ENCODE measurements at regions not wholly inside any gene's neighbourhood (a gene's known extent, or its start where the extent isn't known, plus 50 kb on each side); places are given as distances from the start of the nearest gene placed in this dataset.
"Not testable (repeated sequence)": the region's sequence is repeated elsewhere in the genome, so short reads cannot be mapped to it uniquely, and the experiment has no call there.

- H4K20me1 ChIP-seq, result no peaks in the 10 kb centered on the region
- TF ChIP-seq Cebpa-rat (IDR thresholded peaks at IDR 0.05), result no peak
- H3K4me3 ChIP-seq, result no peak overlapping the region
- H3K36me3 ChIP-seq, result no peaks in the 10 kb centered on the region
- no peaks in the 10 kb centered on the region for H3K27me3 ChIP-seq
- no peak overlapping the region for H3K9ac ChIP-seq
- no peak overlapping the region for H3K4me2 ChIP-seq
- peaks cover 29% of the 10 kb centered on the region for H3K9me3 ChIP-seq
- no peak overlapping the region for H3K27ac ChIP-seq
- peaks cover 8% of the 10 kb centered on the region; the same call in 1 of the 2 replicates for H3K4me1 ChIP-seq
Measured at GRCh38 chr19:34577531-34578101, 96.1 kb downstream of the WTIP start.

GRCh38 chr19:34577056-34577455, 95.5 kb downstream of the WTIP start:
- Histone ChIP-seq H3K9me3 (peaks cover 35% of the 10 kb centered on the region), H3K27ac (no peak overlapping the region), H3K9ac (no peak overlapping the region), H3K4me3 (no peak overlapping the region), H3K36me3 (no peaks in the 10 kb centered on the region), H4K20me1 (no peaks in the 10 kb centered on the region), H3K4me2 (no peak overlapping the region), H3K27me3 (no peaks in the 10 kb centered on the region), H3K4me1 (peaks cover 8% of the 10 kb centered on the region; the same call in 1 of the 2 replicates)
- no peak for TF ChIP-seq Cebpa-rat (IDR thresholded peaks at IDR 0.05)

GRCh38 chr19:34576292-34576691, 94.7 kb downstream of the WTIP start:
- Histone ChIP-seq H4K20me1 (no peaks in the 10 kb centered on the region), H3K4me2 (no peak overlapping the region), H3K27me3 (no peaks in the 10 kb centered on the region), H3K9ac (no peak overlapping the region), H3K36me3 (no peaks in the 10 kb centered on the region), H3K4me1 (peaks cover 8% of the 10 kb centered on the region; the same call in 1 of the 2 replicates), H3K9me3 (peaks cover 38% of the 10 kb centered on the region), H3K4me3 (no peak overlapping the region), H3K27ac (no peak overlapping the region)
- TF ChIP-seq Cebpa-rat (IDR thresholded peaks at IDR 0.05), result no peak

GRCh38 chr19:34575206-34575605, 93.6 kb downstream of the WTIP start:
- H3K9me3 ChIP-seq, result peaks cover 48% of the 10 kb centered on the region
- no peak for TF ChIP-seq Cebpa-rat (IDR thresholded peaks at IDR 0.05)
- H3K4me1 ChIP-seq, result peaks cover 8% of the 10 kb centered on the region; the same call in 1 of the 2 replicates
- no peaks in the 10 kb centered on the region for H3K36me3 ChIP-seq
- H3K27me3 ChIP-seq, result no peaks in the 10 kb centered on the region
- H4K20me1 ChIP-seq, result no peaks in the 10 kb centered on the region
- no peak overlapping the region for H3K9ac ChIP-seq
- no peak overlapping the region for H3K27ac ChIP-seq
- no peak overlapping the region for H3K4me3 ChIP-seq
- H3K4me2 ChIP-seq, result no peak overlapping the region

GRCh38 chr19:34574704-34575103, 93.1 kb downstream of the WTIP start:
- Histone ChIP-seq H4K20me1 (no peaks in the 10 kb centered on the region), H3K4me3 (no peak overlapping the region), H3K27ac (no peak overlapping the region)

GRCh38 chr19:34573226-34573864, 91.8 kb downstream of the WTIP start:
- no peak for TF ChIP-seq Cebpa-rat (IDR thresholded peaks at IDR 0.05)

More at GRCh38 chr19:34574704-34575103, 93.1 kb downstream of the WTIP start:
- H3K4me1 ChIP-seq, result peaks cover 8% of the 10 kb centered on the region; the same call in 1 of the 2 replicates
- no peak overlapping the region for H3K4me2 ChIP-seq
- no peaks in the 10 kb centered on the region for H3K27me3 ChIP-seq
- no peak for TF ChIP-seq Cebpa-rat (IDR thresholded peaks at IDR 0.05)
- peaks cover 53% of the 10 kb centered on the region for H3K9me3 ChIP-seq
- H3K36me3 ChIP-seq, result no peaks in the 10 kb centered on the region
- H3K9ac ChIP-seq, result no peak overlapping the region

GRCh38 chr19:34570140-34570539, 88.6 kb downstream of the WTIP start:
- peaks cover 74% of the 10 kb centered on the region for H3K9me3 ChIP-seq
- H3K4me2 ChIP-seq, H3K27ac ChIP-seq, H3K4me3 ChIP-seq, H3K4me1 ChIP-seq, H3K9ac ChIP-seq, H3K27me3 ChIP-seq, H4K20me1 ChIP-seq, H3K36me3 ChIP-seq: not testable (repeated sequence)

More at GRCh38 chr19:34573226-34573864, 91.8 kb downstream of the WTIP start:
- H3K27ac ChIP-seq, result no peak overlapping the region
- H3K4me2 ChIP-seq, result no peak overlapping the region
- H3K9me3 ChIP-seq, result peaks cover 66% of the 10 kb centered on the region
- no peaks in the 10 kb centered on the region for H3K36me3 ChIP-seq
- no peak overlapping the region for H3K4me3 ChIP-seq
- H3K27me3 ChIP-seq, result no peaks in the 10 kb centered on the region
- H3K4me1 ChIP-seq, result peaks cover 4% of the 10 kb centered on the region; the same call in 1 of the 2 replicates
- H4K20me1 ChIP-seq, result no peaks in the 10 kb centered on the region
- no peak overlapping the region for H3K9ac ChIP-seq

- H4K20me1 ChIP-seq, H3K4me3 ChIP-seq, H3K36me3 ChIP-seq, H3K9me3 ChIP-seq, H3K4me2 ChIP-seq, H3K9ac ChIP-seq, H3K27ac ChIP-seq, H3K4me1 ChIP-seq, H3K27me3 ChIP-seq: not testable (repeated sequence)
Measured at GRCh38 chr19:34562344-34562743, 80.8 kb downstream of the WTIP start.

All from BLaER1 (cell line).